CD4-positive, CD25-positive, alpha-beta regulatory T cell (primary cell): ENCODE measurements at regions not wholly inside any gene's neighbourhood (a gene's known extent, or its start where the extent isn't known, plus 50 kb on each side); places are given as distances from the start of the nearest gene placed in this dataset.
"Not testable (repeated sequence)": the region's sequence is repeated elsewhere in the genome, so short reads cannot be mapped to it uniquely, and the experiment has no call there.

Experiments
- ATAC-seq, 2 donors: fragments of 150-1000 bp; cut with Tn5 transposase; one replicate each; pipeline ENCODE4 v1.10.0; 2021; ENCODE audit warnings: low read depth in 2 of 2, moderate number of reproducible peaks in 2 of 2, moderate library complexity in 1 of 2
- DNase-seq, 3 donors: peaks; one replicate each; pipeline versions ENCODE4 v3.0.0 to v3.0.0-alpha.2; 2012 to 2022; ENCODE audit warnings: mixed read lengths in 1 of 3
- H3K27ac ChIP-seq: one replicate; pipeline ENCODE4 v1.7.0; 2013; ENCODE audit warnings: mild to moderate bottlenecking, low read length; ENCODE audit not compliant: insufficient read depth, poor library complexity, severe bottlenecking
- H3K27me3 ChIP-seq: one replicate; pipeline ENCODE4 v1.7.0; 2013; ENCODE audit warnings: low read length; ENCODE audit not compliant: control insufficient read depth, insufficient read depth
- H3K36me3 ChIP-seq: one replicate; pipeline ENCODE4 v1.7.0; 2013; ENCODE audit warnings: mild to moderate bottlenecking, low read length, moderate library complexity; ENCODE audit not compliant: control insufficient read depth, insufficient read depth
- H3K4me1 ChIP-seq: 2 replicates; pipeline ENCODE4 v1.7.0; 2013; ENCODE audit warnings: mild to moderate bottlenecking, low read length; ENCODE audit not compliant: insufficient read depth, control insufficient read depth, poor library complexity, severe bottlenecking
- H3K4me3 ChIP-seq: one replicate; pipeline ENCODE4 v1.7.0; 2013; ENCODE audit warnings: low read depth, mild to moderate bottlenecking, low read length, moderate library complexity
- H3K9me3 ChIP-seq, 2 experiments: 1 replicate in 1 of 2; 2 replicates in 1 of 2; pipeline ENCODE4 v1.7.0; 2013; ENCODE audit warnings: low read length in 2 of 2, mild to moderate bottlenecking in 1 of 2, moderate library complexity in 1 of 2; ENCODE audit not compliant: control insufficient read depth in 2 of 2
- H3K27ac Mint-ChIP-seq, 3 donors: one replicate each; pipeline ENCODE4 v1.8.0; 2020 to 2022; ENCODE audit warnings: mild to moderate bottlenecking in 3 of 3, mixed read lengths in 3 of 3, moderate library complexity in 2 of 3
- H3K27me3 Mint-ChIP-seq: one replicate; pipeline ENCODE4 v1.8.0; 2022; ENCODE audit warnings: mild to moderate bottlenecking, mixed read lengths
- H3K36me3 Mint-ChIP-seq: one replicate; pipeline ENCODE4 v1.8.0; 2020; ENCODE audit warnings: mixed read lengths
- H3K4me1 Mint-ChIP-seq, 4 donors: one replicate each; pipeline ENCODE4 v1.8.0; 2020 to 2022; ENCODE audit warnings: mixed read lengths in 4 of 4, mild to moderate bottlenecking in 1 of 4
- H3K4me3 Mint-ChIP-seq, 4 donors: one replicate each; pipeline ENCODE4 v1.8.0; 2020 to 2022; ENCODE audit warnings: mild to moderate bottlenecking in 4 of 4, mixed read lengths in 4 of 4, moderate library complexity in 3 of 4
- H3K9me3 Mint-ChIP-seq, 7 donors: one replicate each; pipeline ENCODE4 v1.8.0; 2020 to 2022; ENCODE audit warnings: mixed read lengths in 7 of 7, mild to moderate bottlenecking in 3 of 7, moderate library complexity in 2 of 7

DNA sequence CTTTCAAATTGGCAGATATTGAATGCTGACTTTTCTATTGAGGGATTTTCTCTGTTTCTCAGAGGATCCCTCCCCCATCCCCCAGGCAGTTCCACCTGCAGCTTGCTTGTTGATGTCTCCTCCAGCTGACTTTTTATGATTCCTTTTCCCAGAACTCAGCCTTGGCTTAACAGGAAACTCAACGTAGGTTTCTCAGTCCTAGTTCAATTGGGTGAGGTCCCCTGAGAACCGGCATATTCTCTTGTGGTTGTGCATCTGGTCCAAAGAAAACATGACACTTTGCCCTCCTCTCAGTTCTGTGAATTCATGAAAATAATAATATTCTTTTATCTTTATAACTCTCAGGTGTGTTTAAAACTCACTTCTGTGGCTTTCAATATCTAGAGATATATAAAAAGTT is 1222.1 kb downstream of the OTOL1 start:
- H3K4me1 ChIP-seq: no peaks in the 10 kb centered on the region
- DNase-seq: no peak
- H3K9me3 ChIP-seq: peaks cover 0 to 1% of the 10 kb centered on the region in 2 experiments
- Mint-ChIP-seq H3K27me3 (no peaks in the 10 kb centered on the region), H3K4me1 (no peaks in the 10 kb centered on the region), H3K27ac (no peak overlapping the region), H3K4me3 (no peak overlapping the region), H3K36me3 (no peaks in the 10 kb centered on the region), H3K9me3 (peaks cover 0 to 5% (median 0%) of the 10 kb centered on the region in 7 donors)
- ATAC-seq: no peak
- no peaks in the 10 kb centered on the region for H3K36me3 ChIP-seq
- no peak overlapping the region for H3K27ac ChIP-seq
- H3K27me3 ChIP-seq: no peaks in the 10 kb centered on the region
- H3K4me3 ChIP-seq: no peak overlapping the region

DNA sequence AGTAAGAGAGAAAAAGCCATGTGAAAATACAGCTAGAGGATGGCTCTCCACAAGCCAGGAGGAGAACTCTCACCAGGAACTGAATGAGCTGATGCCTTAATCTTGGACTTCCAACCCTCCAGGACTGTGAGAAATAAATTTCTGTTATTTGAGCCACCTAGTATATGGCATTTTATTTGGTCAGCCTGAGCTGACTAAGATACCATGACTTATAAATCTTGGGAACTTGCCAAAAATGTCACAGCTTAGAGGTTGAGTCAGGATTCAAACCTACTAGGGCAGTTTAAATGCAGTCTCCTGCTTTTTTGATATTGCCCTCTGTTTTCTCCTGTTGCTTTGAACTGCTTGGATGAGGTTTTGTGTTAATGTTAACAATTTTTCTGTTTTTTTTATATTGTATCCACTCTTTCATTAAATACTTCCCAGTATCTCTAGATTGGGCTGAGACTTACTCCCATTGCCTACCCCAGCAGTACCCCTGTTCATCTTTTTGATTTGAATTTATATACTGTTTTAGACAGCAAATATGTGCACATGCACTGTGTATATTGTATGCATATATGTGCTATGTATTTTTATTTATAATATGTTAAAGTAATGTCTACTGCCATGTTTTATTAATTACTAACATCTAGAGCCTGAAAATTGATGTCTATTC is 1223.2 kb downstream of the OTOL1 start:
- Mint-ChIP-seq H3K36me3 (no peaks in the 10 kb centered on the region), H3K4me1 (no peaks in the 10 kb centered on the region), H3K27me3 (no peaks in the 10 kb centered on the region), H3K9me3 (peaks cover 0 to 5% (median 0%) of the 10 kb centered on the region in 7 donors), H3K27ac (no peak overlapping the region), H3K4me3 (no peak overlapping the region)
- H3K27me3 ChIP-seq: no peaks in the 10 kb centered on the region
- no peak for DNase-seq
- H3K36me3 ChIP-seq: no peaks in the 10 kb centered on the region
- H3K4me1 ChIP-seq: no peaks in the 10 kb centered on the region
- no peak overlapping the region for H3K4me3 ChIP-seq
- H3K27ac ChIP-seq: no peak overlapping the region
- H3K9me3 ChIP-seq: peaks cover 0 to 1% of the 10 kb centered on the region in 2 experiments
- no peak for ATAC-seq

DNA sequence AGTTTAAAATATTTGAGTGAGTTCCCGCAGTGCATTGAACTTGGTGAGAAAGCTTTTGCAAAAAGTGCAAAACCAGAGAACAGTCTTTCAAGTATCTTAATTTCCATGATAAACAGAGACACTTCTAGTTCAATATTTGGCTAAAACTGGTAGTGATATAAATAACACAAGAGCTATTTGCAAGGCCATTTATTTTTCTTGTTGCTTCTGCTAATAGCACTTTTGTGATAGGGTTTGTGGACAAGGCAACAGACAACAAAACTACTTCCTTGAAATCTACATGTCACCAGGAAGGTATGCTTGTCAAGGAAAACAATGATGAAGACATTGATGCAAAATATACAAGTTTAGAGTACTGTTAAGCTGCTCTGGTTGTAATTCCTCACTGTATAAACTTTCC is 1225.1 kb downstream of the OTOL1 start:
- H3K4me1 ChIP-seq: no peaks in the 10 kb centered on the region
- H3K4me3 ChIP-seq: no peak overlapping the region
- no peak overlapping the region for H3K27ac Mint-ChIP-seq
- H3K9me3 Mint-ChIP-seq: peaks cover 0 to 5% (median 0%) of the 10 kb centered on the region in 7 donors
- no peaks in the 10 kb centered on the region for H3K27me3 ChIP-seq
- DNase-seq (no peak), ATAC-seq (no peak)
- H3K4me3 Mint-ChIP-seq: no peak overlapping the region
- no peaks in the 10 kb centered on the region for H3K4me1 Mint-ChIP-seq
- no peaks in the 10 kb centered on the region for H3K9me3 ChIP-seq
- H3K36me3 ChIP-seq: no peaks in the 10 kb centered on the region
- no peaks in the 10 kb centered on the region for H3K36me3 Mint-ChIP-seq
- no peak overlapping the region for H3K27ac ChIP-seq
- no peaks in the 10 kb centered on the region for H3K27me3 Mint-ChIP-seq

DNA sequence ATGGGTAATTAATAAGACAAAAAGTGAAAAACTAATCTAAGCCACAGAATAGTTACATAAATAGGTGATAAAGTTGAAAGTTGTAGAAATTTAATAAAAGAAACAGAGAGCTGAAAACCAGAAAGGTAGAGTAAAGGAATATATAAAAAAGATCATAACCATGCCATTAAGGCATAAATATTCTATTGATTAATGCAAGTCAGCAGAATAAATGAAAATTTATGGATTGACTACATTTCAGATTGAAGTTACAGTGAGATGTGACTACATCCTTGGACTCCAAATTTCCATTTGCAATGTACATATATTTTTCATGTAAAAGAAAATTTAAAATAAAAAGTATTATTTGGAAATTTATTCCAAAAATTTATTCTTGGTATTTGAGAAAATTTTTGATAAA is 1225.7 kb downstream of the OTOL1 start:
- no peak overlapping the region for H3K27ac ChIP-seq
- H3K9me3 ChIP-seq: no peaks in the 10 kb centered on the region
- no peaks in the 10 kb centered on the region for H3K36me3 ChIP-seq
- no peaks in the 10 kb centered on the region for H3K4me1 ChIP-seq
- H3K27me3 ChIP-seq: no peaks in the 10 kb centered on the region
- no peak overlapping the region for H3K27ac Mint-ChIP-seq
- H3K4me3 ChIP-seq: no peak overlapping the region
- DNase-seq (no peak), ATAC-seq (no peak)
- H3K36me3 Mint-ChIP-seq: no peaks in the 10 kb centered on the region
- H3K4me1 Mint-ChIP-seq: no peaks in the 10 kb centered on the region
- no peak overlapping the region for H3K4me3 Mint-ChIP-seq
- no peaks in the 10 kb centered on the region for H3K27me3 Mint-ChIP-seq
- peaks cover 0 to 5% (median 0%) of the 10 kb centered on the region in 7 donors for H3K9me3 Mint-ChIP-seq

DNA sequence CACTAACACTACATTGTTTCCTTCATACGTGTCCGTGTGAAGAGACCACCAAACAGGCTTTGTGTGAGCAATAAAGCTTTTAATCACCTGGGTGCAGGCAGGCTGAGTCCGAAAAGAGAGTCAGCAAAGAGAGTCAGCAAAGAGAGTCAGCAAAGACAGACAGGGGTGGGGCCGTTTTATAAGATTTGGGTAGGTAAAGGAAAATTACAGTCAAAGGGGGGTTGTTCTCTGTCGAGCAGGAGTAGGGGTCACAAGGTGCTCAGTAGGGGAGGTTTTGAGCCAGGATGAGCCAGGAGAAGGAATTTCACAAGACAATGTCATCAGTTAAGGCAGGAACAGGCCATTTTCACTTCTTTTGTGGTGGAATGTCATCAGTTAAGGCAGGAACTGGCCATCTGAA is 1226.2 kb downstream of the OTOL1 start:
- H3K4me3 Mint-ChIP-seq, H3K27me3 ChIP-seq, ATAC-seq, DNase-seq, H3K27ac ChIP-seq, H3K9me3 Mint-ChIP-seq, H3K36me3 ChIP-seq, H3K4me1 ChIP-seq, H3K9me3 ChIP-seq, H3K27me3 Mint-ChIP-seq, H3K4me3 ChIP-seq, H3K36me3 Mint-ChIP-seq, H3K4me1 Mint-ChIP-seq, H3K27ac Mint-ChIP-seq: not testable (repeated sequence)

DNA sequence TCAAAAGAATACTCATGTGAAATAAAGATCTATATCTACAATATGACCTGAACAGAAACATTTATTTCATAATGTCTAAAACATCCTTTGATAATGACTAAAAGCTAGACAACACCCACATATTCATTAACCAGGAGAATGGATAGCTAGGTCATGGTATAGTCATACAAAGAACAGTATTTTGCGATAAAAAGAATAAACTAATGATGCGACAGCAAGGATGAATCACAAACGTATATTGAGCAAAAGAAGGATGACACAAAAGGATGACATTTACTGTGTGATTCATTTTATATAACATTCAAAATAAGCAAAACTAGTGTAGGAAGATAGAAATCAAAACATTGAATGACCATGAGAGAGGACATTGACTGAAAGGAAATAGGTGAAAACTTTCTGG is 1233.1 kb downstream of the OTOL1 start:
- Histone ChIP-seq H3K27ac (no peak overlapping the region), H3K9me3 (peaks cover 2 to 10% of the 10 kb centered on the region in 2 experiments), H3K4me1 (no peaks in the 10 kb centered on the region), H3K4me3 (no peak overlapping the region), H3K36me3 (no peaks in the 10 kb centered on the region), H3K27me3 (no peaks in the 10 kb centered on the region)
- Mint-ChIP-seq H3K27ac (no peak overlapping the region), H3K9me3 (peaks cover 0 to 12% (median 4%) of the 10 kb centered on the region in 7 donors), H3K4me1 (no peaks in the 10 kb centered on the region), H3K4me3 (no peak overlapping the region), H3K36me3 (no peaks in the 10 kb centered on the region), H3K27me3 (no peaks in the 10 kb centered on the region)
- ATAC-seq: no peak
- no peak for DNase-seq

DNA sequence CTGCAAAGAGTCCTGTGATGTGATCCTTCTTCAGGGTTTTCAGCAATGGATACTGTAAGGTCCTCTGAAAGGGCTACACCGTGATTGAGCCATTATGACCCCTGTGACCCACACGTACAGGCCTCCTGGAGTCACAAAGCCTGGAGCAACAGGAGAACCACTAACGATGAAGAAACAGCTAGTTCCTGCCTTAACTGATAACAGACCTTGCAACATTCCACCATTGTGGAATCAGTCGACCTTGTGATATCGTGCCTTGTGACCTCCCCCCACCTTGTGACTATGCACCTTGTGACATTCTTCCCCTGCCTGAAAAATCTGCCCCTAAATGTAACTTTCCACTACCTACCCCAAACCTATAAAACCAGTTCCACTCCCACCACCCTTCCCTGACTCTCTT is 1235.4 kb downstream of the OTOL1 start:
- not testable (repeated sequence) for H3K4me3 Mint-ChIP-seq, H3K27me3 Mint-ChIP-seq, H3K27ac Mint-ChIP-seq, H3K27ac ChIP-seq, H3K36me3 ChIP-seq, H3K27me3 ChIP-seq, H3K4me3 ChIP-seq, H3K4me1 Mint-ChIP-seq, DNase-seq, ATAC-seq, H3K4me1 ChIP-seq, H3K36me3 Mint-ChIP-seq
- H3K9me3 Mint-ChIP-seq: peaks cover 0 to 11% (median 4%) of the 10 kb centered on the region in 7 donors
- peaks cover 2 to 10% of the 10 kb centered on the region in 2 experiments for H3K9me3 ChIP-seq

DNA sequence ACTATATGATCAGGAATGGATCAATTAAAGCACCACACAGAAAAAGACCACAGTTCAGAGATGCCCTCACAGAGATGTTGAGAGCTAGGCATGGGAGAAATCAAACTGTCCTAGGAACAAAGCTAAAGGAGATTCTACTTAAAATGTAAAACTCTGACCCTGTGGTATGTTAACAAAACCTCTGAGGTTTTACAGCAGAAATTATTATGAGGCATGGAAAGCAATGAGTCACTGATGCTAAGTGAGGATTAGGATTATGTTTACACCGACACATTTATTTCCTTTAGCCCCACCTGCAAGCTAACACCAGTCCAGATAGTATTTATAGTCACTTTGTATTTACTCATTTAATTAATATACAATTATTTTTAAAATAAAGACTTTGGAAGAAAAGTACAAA is 1242.2 kb downstream of the OTOL1 start:
- H3K4me3 ChIP-seq: no peak overlapping the region
- no peaks in the 10 kb centered on the region for H3K9me3 ChIP-seq
- DNase-seq (no peak), ATAC-seq (no peak)
- no peaks in the 10 kb centered on the region for H3K4me1 ChIP-seq
- Mint-ChIP-seq H3K27ac (no peak overlapping the region), H3K27me3 (no peaks in the 10 kb centered on the region), H3K4me1 (no peaks in the 10 kb centered on the region), H3K9me3 (peaks cover 0 to 10% (median 1%) of the 10 kb centered on the region in 7 donors), H3K36me3 (no peaks in the 10 kb centered on the region), H3K4me3 (no peak overlapping the region)
- no peaks in the 10 kb centered on the region for H3K27me3 ChIP-seq
- no peaks in the 10 kb centered on the region for H3K36me3 ChIP-seq
- H3K27ac ChIP-seq: no peak overlapping the region
